Panc1 (cell line): ENCODE measurements at regions not wholly inside any gene's neighbourhood (a gene's known extent, or its start where the extent isn't known, plus 50 kb on each side); places are given as distances from the start of the nearest gene placed in this dataset.

Experiments
- CTCF ChIP-seq: fragments of 450-650 bp; IDR thresholded peaks from 2 replicates; pipeline ENCODE4 v1.5.1; 2017; ENCODE audit warnings: mild to moderate bottlenecking
- POLR2AphosphoS5 ChIP-seq: IDR thresholded peaks from 2 replicates; pipeline ENCODE4 v1.6.1; 2012; ENCODE audit warnings: mild to moderate bottlenecking, low read depth, low read length, moderate library complexity
- SIN3A ChIP-seq: IDR thresholded peaks from 2 replicates; pipeline ENCODE4 v1.6.1; 2012; ENCODE audit warnings: low read depth, mild to moderate bottlenecking, low read length, moderate library complexity, borderline replicate concordance; ENCODE audit not compliant: insufficient read depth

DNA sequence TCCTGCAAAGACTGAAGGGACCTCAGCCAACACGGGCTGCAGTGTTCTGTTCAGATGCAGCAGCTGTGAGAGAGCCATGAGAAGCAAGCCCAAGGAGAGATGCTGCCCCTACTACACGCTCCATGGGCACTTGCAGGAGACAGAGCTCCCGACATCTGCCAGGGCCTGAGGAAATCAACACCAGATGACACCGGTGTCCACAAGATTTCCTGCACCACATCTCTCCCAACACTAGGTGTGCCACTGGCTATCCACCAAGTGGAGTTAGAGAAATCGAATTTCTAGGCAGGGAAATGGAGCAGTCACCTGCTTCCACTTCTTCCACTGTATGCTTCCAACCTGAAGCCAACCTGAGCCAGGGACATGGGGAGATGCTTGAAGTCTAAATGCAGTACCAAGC lies 445.3 kb downstream of the RWDD3 start:
- no peak for TF ChIP-seq CTCF
- TF ChIP-seq SIN3A, result no peak
- TF ChIP-seq POLR2AphosphoS5, result no peak
